A549 (cell line): ENCODE measurements at regions not wholly inside any gene's neighbourhood (a gene's known extent, or its start where the extent isn't known, plus 50 kb on each side); places are given as distances from the start of the nearest gene placed in this dataset.

ENCODE experiments used
- CEBPB ChIP-seq, 2 experiments: fragments of >200 bp in 1 of 2; sonication (Bioruptor Twin) in 1 of 2; formaldehyde crosslinking in 1 of 2; IDR thresholded peaks; 2 replicates each; pipeline ENCODE4 v1.6.1; 2012 to 2016
- CTCF ChIP-seq: fragments of >200 bp; sonication (Bioruptor Twin); formaldehyde crosslinking; IDR thresholded peaks from 3 replicates; pipeline ENCODE4 v1.5.1; 2016
- HOXA7 ChIP-seq: fragments of 250-450 bp; sonication (Bioruptor Pico); IDR thresholded peaks from 2 replicates; pipeline ENCODE4 v1.5.0; 2020; ENCODE audit warnings: mild to moderate bottlenecking, moderate library complexity
- MAFK ChIP-seq: fragments of 450-650 bp; IDR thresholded peaks from 2 replicates; pipeline ENCODE4 v1.6.1; 2014; ENCODE audit not compliant: partially characterized antibody
- POLR2A ChIP-seq: IDR thresholded peaks from 2 replicates; pipeline ENCODE4 v1.6.1; 2012; ENCODE audit warnings: mild to moderate bottlenecking, low read length
- TF ChIP-seq, protein P1 (sequence below): fragments of 200-600 bp; sonication (generic); IDR thresholded peaks from 2 replicates; pipeline ENCODE4 v1.6.1; 2016; ENCODE audit warnings: antibody characterized with exemption, mild to moderate bottlenecking, moderate library complexity

DNA sequence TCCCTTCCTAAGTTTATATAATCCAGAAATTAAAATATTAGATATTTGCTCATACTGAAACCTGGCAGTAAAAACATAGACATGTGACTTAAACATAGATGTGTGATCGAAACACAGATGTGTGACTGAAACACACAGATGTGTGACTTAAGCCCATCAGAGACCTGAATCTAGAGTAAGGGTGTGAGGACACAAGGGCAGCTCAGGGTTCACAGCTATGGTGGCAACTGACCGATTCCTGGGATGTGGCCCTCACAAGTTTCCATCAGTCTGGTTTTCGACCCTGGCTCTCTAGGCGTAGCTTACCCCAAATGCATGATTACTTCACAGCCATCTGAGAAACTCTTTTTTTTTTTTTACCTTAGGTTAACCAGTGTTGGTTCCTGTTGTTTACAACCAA, 137.0 kb downstream of the NRN1 start:
- TF ChIP-seq MAFK (no peak), CTCF (no peak), POLR2A (no peak), HOXA7 (CRISPR knock-in tag) (no peak), CEBPB (IDR thresholded peaks at IDR 0.05) (no peak)
- TF ChIP-seq, protein P1, sequence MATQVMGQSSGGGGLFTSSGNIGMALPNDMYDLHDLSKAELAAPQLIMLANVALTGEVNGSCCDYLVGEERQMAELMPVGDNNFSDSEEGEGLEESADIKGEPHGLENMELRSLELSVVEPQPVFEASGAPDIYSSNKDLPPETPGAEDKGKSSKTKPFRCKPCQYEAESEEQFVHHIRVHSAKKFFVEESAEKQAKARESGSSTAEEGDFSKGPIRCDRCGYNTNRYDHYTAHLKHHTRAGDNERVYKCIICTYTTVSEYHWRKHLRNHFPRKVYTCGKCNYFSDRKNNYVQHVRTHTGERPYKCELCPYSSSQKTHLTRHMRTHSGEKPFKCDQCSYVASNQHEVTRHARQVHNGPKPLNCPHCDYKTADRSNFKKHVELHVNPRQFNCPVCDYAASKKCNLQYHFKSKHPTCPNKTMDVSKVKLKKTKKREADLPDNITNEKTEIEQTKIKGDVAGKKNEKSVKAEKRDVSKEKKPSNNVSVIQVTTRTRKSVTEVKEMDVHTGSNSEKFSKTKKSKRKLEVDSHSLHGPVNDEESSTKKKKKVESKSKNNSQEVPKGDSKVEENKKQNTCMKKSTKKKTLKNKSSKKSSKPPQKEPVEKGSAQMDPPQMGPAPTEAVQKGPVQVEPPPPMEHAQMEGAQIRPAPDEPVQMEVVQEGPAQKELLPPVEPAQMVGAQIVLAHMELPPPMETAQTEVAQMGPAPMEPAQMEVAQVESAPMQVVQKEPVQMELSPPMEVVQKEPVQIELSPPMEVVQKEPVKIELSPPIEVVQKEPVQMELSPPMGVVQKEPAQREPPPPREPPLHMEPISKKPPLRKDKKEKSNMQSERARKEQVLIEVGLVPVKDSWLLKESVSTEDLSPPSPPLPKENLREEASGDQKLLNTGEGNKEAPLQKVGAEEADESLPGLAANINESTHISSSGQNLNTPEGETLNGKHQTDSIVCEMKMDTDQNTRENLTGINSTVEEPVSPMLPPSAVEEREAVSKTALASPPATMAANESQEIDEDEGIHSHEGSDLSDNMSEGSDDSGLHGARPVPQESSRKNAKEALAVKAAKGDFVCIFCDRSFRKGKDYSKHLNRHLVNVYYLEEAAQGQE = no peak
